Ascending aorta (tissue), 2 donors: ENCODE measurements at regions not wholly inside any gene's neighbourhood (a gene's known extent, or its start where the extent isn't known, plus 50 kb on each side); places are given as distances from the start of the nearest gene placed in this dataset.

Experiments
- DNase-seq, 2 donors: peaks; one replicate each; pipeline ENCODE4 v3.0.0-alpha.2; 2019; ENCODE audit warnings: low spot score in 2 of 2
- H3K27ac ChIP-seq, 2 donors: fragments of 200-600 bp; sonication (generic); one replicate each; pipeline ENCODE4 v1.5.1; 2016 to 2017; ENCODE audit warnings: mild to moderate bottlenecking in 1 of 2
- H3K27me3 ChIP-seq: fragments of 200-600 bp; sonication (generic); one replicate; pipeline ENCODE4 v1.5.1; 2017
- H3K36me3 ChIP-seq, 2 donors: fragments of 200-600 bp; sonication (generic); one replicate each; pipeline ENCODE4 v1.5.1; 2016
- H3K4me1 ChIP-seq, 2 donors: fragments of 200-600 bp; sonication (generic); one replicate each; pipeline ENCODE4 v1.5.1; 2016 to 2017; ENCODE audit warnings: mild to moderate bottlenecking in 1 of 2
- H3K4me3 ChIP-seq, 2 donors: fragments of 200-600 bp; sonication (generic); one replicate each; pipeline ENCODE4 v1.5.1; 2016 to 2017; ENCODE audit warnings: mild to moderate bottlenecking in 1 of 2
- H3K9me3 ChIP-seq, 2 donors: fragments of 200-600 bp; sonication (generic); one replicate each; pipeline ENCODE4 v1.5.1; 2016
- intact Hi-C: fragments of 100-400 bp; cut with DNase I; formaldehyde crosslinking; loops from one replicate; pipeline ENCODE4 v1.15.1; 2023
- TF ChIP-seq, protein P1 (sequence below), 3 experiments: fragments of 200-600 bp in 2 of 3; fragments of 450-650 bp in 1 of 3; sonication (generic) in 2 of 3; IDR thresholded peaks; one replicate each; pipeline ENCODE4 v1.5.1; 2016 to 2019; ENCODE audit warnings: antibody characterized with exemption in 3 of 3, mild to moderate bottlenecking in 1 of 3, moderate library complexity in 1 of 3

DNA sequence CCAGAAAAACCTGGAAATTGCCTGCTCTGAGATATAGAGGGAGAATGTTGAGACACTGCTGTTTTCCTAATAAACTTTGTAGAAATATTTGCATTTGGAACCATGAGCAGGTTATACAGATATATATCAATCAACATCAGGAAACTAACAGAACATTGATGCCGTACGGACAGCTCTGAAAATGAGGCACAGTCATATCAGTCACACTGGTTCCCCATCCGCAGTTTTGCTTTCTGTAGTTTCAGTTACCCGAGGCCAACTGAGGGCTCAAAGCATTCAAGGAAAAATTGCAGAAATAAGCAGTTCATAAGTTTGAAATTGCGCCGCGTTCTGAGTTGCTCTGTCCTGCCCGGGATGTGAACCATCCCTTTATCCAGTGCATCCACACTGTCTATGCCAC, 137.9 kb downstream of the KLF6 start:
- DNase-seq = no peak
- H3K9me3 ChIP-seq = no peaks in the 10 kb centered on the region
- no peak overlapping the region for H3K4me3 ChIP-seq
- no peaks in the 10 kb centered on the region for H3K36me3 ChIP-seq
- H3K27ac ChIP-seq = no peak overlapping the region
- TF ChIP-seq, protein P1, sequence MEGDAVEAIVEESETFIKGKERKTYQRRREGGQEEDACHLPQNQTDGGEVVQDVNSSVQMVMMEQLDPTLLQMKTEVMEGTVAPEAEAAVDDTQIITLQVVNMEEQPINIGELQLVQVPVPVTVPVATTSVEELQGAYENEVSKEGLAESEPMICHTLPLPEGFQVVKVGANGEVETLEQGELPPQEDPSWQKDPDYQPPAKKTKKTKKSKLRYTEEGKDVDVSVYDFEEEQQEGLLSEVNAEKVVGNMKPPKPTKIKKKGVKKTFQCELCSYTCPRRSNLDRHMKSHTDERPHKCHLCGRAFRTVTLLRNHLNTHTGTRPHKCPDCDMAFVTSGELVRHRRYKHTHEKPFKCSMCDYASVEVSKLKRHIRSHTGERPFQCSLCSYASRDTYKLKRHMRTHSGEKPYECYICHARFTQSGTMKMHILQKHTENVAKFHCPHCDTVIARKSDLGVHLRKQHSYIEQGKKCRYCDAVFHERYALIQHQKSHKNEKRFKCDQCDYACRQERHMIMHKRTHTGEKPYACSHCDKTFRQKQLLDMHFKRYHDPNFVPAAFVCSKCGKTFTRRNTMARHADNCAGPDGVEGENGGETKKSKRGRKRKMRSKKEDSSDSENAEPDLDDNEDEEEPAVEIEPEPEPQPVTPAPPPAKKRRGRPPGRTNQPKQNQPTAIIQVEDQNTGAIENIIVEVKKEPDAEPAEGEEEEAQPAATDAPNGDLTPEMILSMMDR (IDR thresholded peaks at IDR 0.05) = no peak
- H3K27me3 ChIP-seq = no peaks in the 10 kb centered on the region
- no peaks in the 10 kb centered on the region for H3K4me1 ChIP-seq
- intact Hi-C loops = no loop called here

DNA sequence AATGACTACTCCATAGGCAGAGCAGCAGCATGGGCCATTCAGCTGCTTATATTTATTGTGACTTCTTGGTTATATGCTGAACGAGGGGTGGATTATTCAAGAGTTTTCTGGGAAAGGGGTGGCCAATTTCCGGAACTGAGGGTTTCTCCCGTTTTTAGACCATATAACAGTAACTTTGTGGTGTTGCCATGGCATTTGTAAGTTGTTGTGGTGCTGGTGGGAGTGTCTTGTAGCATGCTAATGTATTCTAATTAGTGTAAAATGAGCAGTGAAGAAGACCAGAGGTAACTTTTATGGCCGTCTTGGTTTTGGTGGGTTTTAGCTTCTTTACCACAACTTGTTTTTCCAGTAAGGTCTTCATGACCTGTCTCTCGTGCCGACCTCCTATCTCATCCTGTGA, 139.6 kb downstream of the KLF6 start:
- no peaks in the 10 kb centered on the region for H3K36me3 ChIP-seq
- no peak overlapping the region for H3K4me3 ChIP-seq
- intact Hi-C loops = no loop called here
- TF ChIP-seq, protein P1 (IDR thresholded peaks at IDR 0.05) = no peak
- H3K27ac ChIP-seq = no peak overlapping the region
- H3K27me3 ChIP-seq = no peaks in the 10 kb centered on the region
- H3K4me1 ChIP-seq = no peaks in the 10 kb centered on the region
- H3K9me3 ChIP-seq = no peaks in the 10 kb centered on the region
- no peak for DNase-seq

DNA sequence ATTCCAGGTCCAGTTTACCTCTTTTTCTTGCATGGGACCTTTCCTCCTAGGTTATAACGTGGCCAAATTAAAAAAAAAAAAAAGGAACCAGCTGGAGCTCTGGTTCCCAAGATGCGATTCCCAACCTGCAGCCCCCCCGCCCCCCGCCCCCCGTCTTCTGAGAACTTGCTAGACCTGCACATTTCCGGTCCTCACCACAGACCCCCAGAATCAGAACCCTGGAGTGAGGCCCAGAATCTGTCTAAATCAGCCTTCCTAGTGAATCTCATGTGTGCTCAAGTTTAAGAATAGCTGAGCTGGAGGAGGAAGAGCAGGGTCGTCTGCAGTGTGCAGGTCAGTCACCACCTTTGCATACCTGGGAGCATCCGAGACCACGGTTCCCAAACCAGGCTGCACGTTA, 144.2 kb downstream of the KLF6 start:
- intact Hi-C loops = no loop called here
- Histone ChIP-seq H3K4me3 (no peak overlapping the region), H3K36me3 (no peaks in the 10 kb centered on the region), H3K27ac (no peak overlapping the region), H3K9me3 (no peaks in the 10 kb centered on the region), H3K4me1 (no peaks in the 10 kb centered on the region), H3K27me3 (no peaks in the 10 kb centered on the region)
- TF ChIP-seq, protein P1 (IDR thresholded peaks at IDR 0.05) = no peak
- DNase-seq = no peak

DNA sequence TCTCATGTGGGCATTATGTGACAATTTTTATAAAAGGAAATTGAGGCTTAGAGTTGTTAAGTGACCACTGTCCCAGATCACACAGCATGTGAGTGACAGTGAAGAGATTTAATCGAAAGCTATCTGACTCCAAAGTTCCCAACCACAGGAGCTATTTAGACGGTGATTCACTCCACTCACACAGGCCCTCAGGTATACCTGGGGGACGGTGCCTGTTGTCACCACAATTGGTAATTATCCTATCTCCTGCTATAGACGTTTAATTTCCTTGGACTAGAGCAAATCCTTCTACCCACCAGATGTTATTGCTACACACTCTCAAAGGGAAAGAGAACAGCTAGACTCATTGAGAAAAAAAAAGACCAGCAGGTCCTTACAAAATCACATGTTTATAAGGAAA, 145.5 kb downstream of the KLF6 start:
- Histone ChIP-seq H3K4me3 (no peak overlapping the region), H3K27ac (no peak overlapping the region), H3K4me1 (no peaks in the 10 kb centered on the region), H3K27me3 (no peaks in the 10 kb centered on the region), H3K9me3 (no peaks in the 10 kb centered on the region), H3K36me3 (no peaks in the 10 kb centered on the region)
- intact Hi-C loops = no loop called here
- no peak for DNase-seq
- TF ChIP-seq, protein P1 (IDR thresholded peaks at IDR 0.05) = no peak

DNA sequence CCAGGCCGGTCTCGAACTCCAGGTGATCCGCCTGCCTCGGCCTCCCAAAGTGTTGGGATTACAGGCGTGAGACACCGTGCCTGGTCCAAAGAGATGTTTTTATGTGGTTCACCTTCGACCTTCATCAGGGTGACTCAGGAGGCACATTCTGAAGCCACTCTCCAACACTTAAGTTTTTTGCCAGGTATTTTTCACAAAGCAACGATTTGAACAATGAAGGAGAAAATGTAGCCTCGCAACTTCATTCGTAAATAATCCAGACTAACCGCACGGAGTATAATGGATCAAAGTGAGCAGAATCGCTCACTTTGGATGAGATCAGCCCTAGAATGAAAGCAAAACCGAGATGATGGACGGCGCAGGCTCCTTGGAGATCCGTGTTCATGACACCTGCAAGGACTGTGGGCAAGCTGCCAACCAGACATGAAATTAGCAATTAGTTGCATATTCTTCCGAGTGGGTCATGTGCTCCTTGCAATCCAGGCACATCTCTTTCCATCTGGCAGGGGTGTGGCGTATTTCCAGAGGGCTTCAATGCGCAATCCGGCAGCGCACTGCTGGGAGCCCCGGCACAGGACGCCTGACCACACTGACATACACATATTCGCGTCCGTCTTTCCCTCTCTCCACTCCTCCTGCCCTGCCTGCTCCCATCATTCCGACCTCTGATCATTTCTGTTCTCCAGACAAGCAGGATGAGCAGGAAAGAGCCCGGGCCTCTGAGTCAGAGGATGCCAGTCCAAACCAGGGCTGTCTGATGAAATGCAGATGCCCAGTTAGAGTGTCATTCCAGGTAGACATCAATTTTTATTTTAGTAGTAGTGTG, 148.4 kb downstream of the KLF6 start:
- no peaks in the 10 kb centered on the region for H3K36me3 ChIP-seq
- DNase-seq = no peak
- no peaks in the 10 kb centered on the region for H3K27me3 ChIP-seq
- no peak overlapping the region for H3K4me3 ChIP-seq
- H3K27ac ChIP-seq = no peak overlapping the region
- no peaks in the 10 kb centered on the region for H3K9me3 ChIP-seq
- TF ChIP-seq, protein P1 (IDR thresholded peaks at IDR 0.05) = no peak
- intact Hi-C loops = no loop called here
- H3K4me1 ChIP-seq = no peaks in the 10 kb centered on the region
